Neural cell (in vitro differentiated cells): ENCODE measurements at regions not wholly inside any gene's neighbourhood (a gene's known extent, or its start where the extent isn't known, plus 50 kb on each side); places are given as distances from the start of the nearest gene placed in this dataset.

ENCODE experiments used
- H2AFZ ChIP-seq: fragments of 200-600, 300-800 bp; sonication (generic), shearing (Covaris generic); 2 replicates; pipeline ENCODE4 v1.6.0; 2014; ENCODE audit warnings: low read depth, mild to moderate bottlenecking, antibody characterized with exemption, low read length, moderate library complexity
- H3F3A ChIP-seq: fragments of 200-600 bp; shearing (Covaris generic); 2 replicates; pipeline ENCODE4 v1.6.1; 2016; ENCODE audit warnings: mild to moderate bottlenecking, moderate library complexity, mixed read lengths, antibody characterized with exemption, low read length; ENCODE audit not compliant: insufficient read depth, poor library complexity, severe bottlenecking
- H3K27ac ChIP-seq: fragments of 200-600, 300-800 bp; sonication (generic), shearing (Covaris generic); 2 replicates; pipeline ENCODE4 v1.5.1; 2014; ENCODE audit warnings: mild to moderate bottlenecking, low read length, moderate library complexity
- H3K27me3 ChIP-seq: fragments of 300-800, 200-600 bp; sonication (generic), shearing (Covaris generic); 2 replicates; pipeline ENCODE4 v1.6.0; 2014; ENCODE audit warnings: mild to moderate bottlenecking, low read depth, low read length, moderate library complexity; ENCODE audit not compliant: insufficient read depth
- H3K36me3 ChIP-seq: fragments of 300-800, 200-600 bp; sonication (generic), shearing (Covaris generic); 2 replicates; pipeline ENCODE4 v1.5.1; 2014; ENCODE audit warnings: mild to moderate bottlenecking, antibody characterized with exemption, low read length, moderate library complexity; ENCODE audit not compliant: insufficient read depth
- H3K4me2 ChIP-seq: fragments of 300-800, 200-600 bp; sonication (generic), shearing (Covaris generic); 2 replicates; pipeline ENCODE4 v1.6.0; 2014; ENCODE audit warnings: mild to moderate bottlenecking, low read length
- H3K4me3 ChIP-seq: fragments of 300-800, 200-600 bp; sonication (generic), shearing (Covaris generic); 2 replicates; pipeline ENCODE4 v1.5.1; 2014; ENCODE audit warnings: mild to moderate bottlenecking, low read length, moderate library complexity
- H3K79me2 ChIP-seq: fragments of 200-600 bp; shearing (Covaris generic); replicated peaks from 2 replicates; pipeline ENCODE4 v1.6.0; 2014; ENCODE audit warnings: mild to moderate bottlenecking, low read length, moderate library complexity; ENCODE audit not compliant: insufficient read depth
- H3K9ac ChIP-seq: fragments of 300-800, 200-600 bp; sonication (generic), shearing (Covaris generic); 2 replicates; pipeline ENCODE4 v1.6.1; 2016; ENCODE audit warnings: mild to moderate bottlenecking, low read length, mixed read lengths
- H3K9me2 ChIP-seq: fragments of 200-600 bp; shearing (Covaris generic); 2 replicates; pipeline ENCODE4 v1.6.1; 2016; ENCODE audit warnings: mild to moderate bottlenecking, low read length, mixed read lengths; ENCODE audit not compliant: insufficient read depth
- H3K9me3 ChIP-seq: fragments of 200-600, 300-800 bp; sonication (generic), shearing (Covaris generic); 2 replicates; pipeline ENCODE4 v1.6.1; 2016; ENCODE audit warnings: mild to moderate bottlenecking, mixed run types, low read length, moderate library complexity, mixed read lengths
- H4K20me1 ChIP-seq: fragments of 200-600 bp; shearing (Covaris generic); 2 replicates; pipeline ENCODE4 v1.6.1; 2016; ENCODE audit warnings: mild to moderate bottlenecking, mixed run types; ENCODE audit not compliant: insufficient read depth
- EP300 ChIP-seq: fragments of 450-650 bp; conservative IDR thresholded peaks from 2 replicates; pipeline ENCODE4 v1.6.1; 2014; ENCODE audit warnings: antibody characterized with exemption, mild to moderate bottlenecking, moderate library complexity; ENCODE audit not compliant: poor library complexity, severe bottlenecking
- EZH2 ChIP-seq: fragments of 200-600, 300-800 bp; shearing (Covaris generic), sonication (generic); IDR thresholded peaks from 2 replicates; pipeline ENCODE4 v1.6.1; 2014; ENCODE audit warnings: antibody characterized with exemption, low read length, borderline replicate concordance, mild to moderate bottlenecking; ENCODE audit not compliant: insufficient read depth, poor library complexity, severe bottlenecking
- MXI1 ChIP-seq: fragments of 450-650 bp; conservative IDR thresholded peaks from 2 replicates; pipeline ENCODE4 v1.6.1; 2014; ENCODE audit warnings: antibody characterized with exemption, mild to moderate bottlenecking; ENCODE audit not compliant: poor library complexity, severe bottlenecking
- POLR2AphosphoS5 ChIP-seq: IDR thresholded peaks from 2 replicates; pipeline ENCODE4 v1.6.1; 2012
- RAD21 ChIP-seq: fragments of 450-650 bp; conservative IDR thresholded peaks from 2 replicates; pipeline ENCODE4 v1.6.1; 2014; ENCODE audit warnings: antibody characterized with exemption, mild to moderate bottlenecking, moderate library complexity
- SMC3 ChIP-seq: fragments of 450-650 bp; conservative IDR thresholded peaks from 2 replicates; pipeline ENCODE4 v1.6.1; 2014; ENCODE audit warnings: antibody characterized with exemption, mild to moderate bottlenecking, moderate library complexity; ENCODE audit not compliant: poor library complexity
- TAF1 ChIP-seq: IDR thresholded peaks from 2 replicates; pipeline ENCODE4 v1.6.1; 2012; ENCODE audit warnings: low read depth
- TF ChIP-seq, protein P1 (sequence below): IDR thresholded peaks from 2 replicates; pipeline ENCODE4 v1.6.1; 2012; ENCODE audit warnings: borderline replicate concordance
- TF ChIP-seq, protein P2 (sequence below): fragments of 450-650 bp; IDR thresholded peaks from 2 replicates; pipeline ENCODE4 v1.5.1; 2014; ENCODE audit warnings: antibody characterized with exemption, mild to moderate bottlenecking, moderate library complexity; ENCODE audit not compliant: poor library complexity, severe bottlenecking

DNA sequence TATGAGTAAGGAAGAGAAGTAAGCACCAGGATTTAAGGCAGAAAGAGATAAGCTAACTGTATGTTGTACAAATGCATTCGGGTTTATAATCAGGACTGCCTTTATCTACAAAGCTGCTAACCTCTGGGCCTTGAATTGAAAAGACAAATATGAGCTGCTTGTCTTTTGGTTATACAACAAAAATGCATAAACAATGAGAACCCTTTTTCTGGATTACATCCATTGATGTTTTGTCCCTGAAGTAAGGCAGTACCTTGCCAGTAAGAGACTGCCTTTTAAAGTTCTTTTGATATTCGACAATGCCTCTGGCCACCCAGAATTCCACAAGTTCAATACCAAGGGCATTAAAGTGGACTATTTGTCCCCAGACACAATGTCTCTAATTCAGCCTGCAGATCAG is 280.7 kb downstream of the ZNF621 start:
- no peak overlapping the region for H3K27ac ChIP-seq
- H3K4me3 ChIP-seq, result no peak overlapping the region
- no peaks in the 10 kb centered on the region for H3K9me2 ChIP-seq
- no peak overlapping the region for H2AFZ ChIP-seq
- H3K27me3 ChIP-seq, result no peaks in the 10 kb centered on the region
- H3K9ac ChIP-seq, result no peak overlapping the region
- no peaks in the 10 kb centered on the region for H4K20me1 ChIP-seq
- no peaks in the 10 kb centered on the region for H3K36me3 ChIP-seq
- H3F3A ChIP-seq, result no peaks in the 10 kb centered on the region
- TF ChIP-seq, protein P1, sequence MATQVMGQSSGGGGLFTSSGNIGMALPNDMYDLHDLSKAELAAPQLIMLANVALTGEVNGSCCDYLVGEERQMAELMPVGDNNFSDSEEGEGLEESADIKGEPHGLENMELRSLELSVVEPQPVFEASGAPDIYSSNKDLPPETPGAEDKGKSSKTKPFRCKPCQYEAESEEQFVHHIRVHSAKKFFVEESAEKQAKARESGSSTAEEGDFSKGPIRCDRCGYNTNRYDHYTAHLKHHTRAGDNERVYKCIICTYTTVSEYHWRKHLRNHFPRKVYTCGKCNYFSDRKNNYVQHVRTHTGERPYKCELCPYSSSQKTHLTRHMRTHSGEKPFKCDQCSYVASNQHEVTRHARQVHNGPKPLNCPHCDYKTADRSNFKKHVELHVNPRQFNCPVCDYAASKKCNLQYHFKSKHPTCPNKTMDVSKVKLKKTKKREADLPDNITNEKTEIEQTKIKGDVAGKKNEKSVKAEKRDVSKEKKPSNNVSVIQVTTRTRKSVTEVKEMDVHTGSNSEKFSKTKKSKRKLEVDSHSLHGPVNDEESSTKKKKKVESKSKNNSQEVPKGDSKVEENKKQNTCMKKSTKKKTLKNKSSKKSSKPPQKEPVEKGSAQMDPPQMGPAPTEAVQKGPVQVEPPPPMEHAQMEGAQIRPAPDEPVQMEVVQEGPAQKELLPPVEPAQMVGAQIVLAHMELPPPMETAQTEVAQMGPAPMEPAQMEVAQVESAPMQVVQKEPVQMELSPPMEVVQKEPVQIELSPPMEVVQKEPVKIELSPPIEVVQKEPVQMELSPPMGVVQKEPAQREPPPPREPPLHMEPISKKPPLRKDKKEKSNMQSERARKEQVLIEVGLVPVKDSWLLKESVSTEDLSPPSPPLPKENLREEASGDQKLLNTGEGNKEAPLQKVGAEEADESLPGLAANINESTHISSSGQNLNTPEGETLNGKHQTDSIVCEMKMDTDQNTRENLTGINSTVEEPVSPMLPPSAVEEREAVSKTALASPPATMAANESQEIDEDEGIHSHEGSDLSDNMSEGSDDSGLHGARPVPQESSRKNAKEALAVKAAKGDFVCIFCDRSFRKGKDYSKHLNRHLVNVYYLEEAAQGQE, result no peak
- TF ChIP-seq MXI1 (no peak), POLR2AphosphoS5 (no peak), RAD21 (no peak), TAF1 (no peak), EZH2 (no peak), EP300 (no peak), SMC3 (no peak)
- TF ChIP-seq, protein P2, sequence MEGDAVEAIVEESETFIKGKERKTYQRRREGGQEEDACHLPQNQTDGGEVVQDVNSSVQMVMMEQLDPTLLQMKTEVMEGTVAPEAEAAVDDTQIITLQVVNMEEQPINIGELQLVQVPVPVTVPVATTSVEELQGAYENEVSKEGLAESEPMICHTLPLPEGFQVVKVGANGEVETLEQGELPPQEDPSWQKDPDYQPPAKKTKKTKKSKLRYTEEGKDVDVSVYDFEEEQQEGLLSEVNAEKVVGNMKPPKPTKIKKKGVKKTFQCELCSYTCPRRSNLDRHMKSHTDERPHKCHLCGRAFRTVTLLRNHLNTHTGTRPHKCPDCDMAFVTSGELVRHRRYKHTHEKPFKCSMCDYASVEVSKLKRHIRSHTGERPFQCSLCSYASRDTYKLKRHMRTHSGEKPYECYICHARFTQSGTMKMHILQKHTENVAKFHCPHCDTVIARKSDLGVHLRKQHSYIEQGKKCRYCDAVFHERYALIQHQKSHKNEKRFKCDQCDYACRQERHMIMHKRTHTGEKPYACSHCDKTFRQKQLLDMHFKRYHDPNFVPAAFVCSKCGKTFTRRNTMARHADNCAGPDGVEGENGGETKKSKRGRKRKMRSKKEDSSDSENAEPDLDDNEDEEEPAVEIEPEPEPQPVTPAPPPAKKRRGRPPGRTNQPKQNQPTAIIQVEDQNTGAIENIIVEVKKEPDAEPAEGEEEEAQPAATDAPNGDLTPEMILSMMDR, result no peak
- H3K9me3 ChIP-seq, result peaks cover 3% of the 10 kb centered on the region
- H3K79me2 ChIP-seq, result no peaks in the 10 kb centered on the region
- no peak overlapping the region for H3K4me2 ChIP-seq

GRCh38 chr3:40810813-40811212 is 286.1 kb downstream of the ZNF621 start:
- no peaks in the 10 kb centered on the region for H3K9me2 ChIP-seq
- TF ChIP-seq TAF1, result no peak
- no peak overlapping the region for H3K4me3 ChIP-seq
- no peak overlapping the region for H2AFZ ChIP-seq
- H3K27me3 ChIP-seq, result no peaks in the 10 kb centered on the region
- no peaks in the 10 kb centered on the region for H3K79me2 ChIP-seq
- H3K4me2 ChIP-seq, result no peak overlapping the region
- H4K20me1 ChIP-seq, result no peaks in the 10 kb centered on the region
- H3K36me3 ChIP-seq, result no peaks in the 10 kb centered on the region
- no peaks in the 10 kb centered on the region for H3F3A ChIP-seq
- H3K27ac ChIP-seq, result no peak overlapping the region
- peaks cover 3% of the 10 kb centered on the region for H3K9me3 ChIP-seq
- H3K9ac ChIP-seq, result no peak overlapping the region

DNA sequence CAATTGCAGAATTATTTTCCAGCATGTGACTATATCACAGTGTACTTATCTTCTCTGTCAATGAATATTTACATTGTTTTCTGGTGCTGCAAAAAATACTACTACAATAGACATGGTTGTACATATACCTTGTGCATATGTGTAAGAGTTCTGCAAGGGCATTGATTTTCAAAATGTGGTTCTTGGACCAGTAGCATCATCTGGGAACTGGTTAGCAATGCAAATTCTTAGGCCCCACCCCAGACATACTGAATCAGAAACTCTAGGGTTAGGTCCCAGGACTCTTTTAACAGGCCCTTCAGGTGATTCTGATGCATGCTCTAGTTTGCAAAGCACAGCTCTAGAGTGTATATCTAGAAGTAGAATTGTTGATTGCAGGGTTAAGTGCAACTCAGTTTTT is 292.3 kb downstream of the ZNF621 start:
- H2AFZ ChIP-seq, result no peak overlapping the region
- no peaks in the 10 kb centered on the region for H3F3A ChIP-seq
- TF ChIP-seq EZH2 (no peak), EP300 (no peak), SMC3 (no peak), RAD21 (no peak), TAF1 (no peak), POLR2AphosphoS5 (no peak), MXI1 (no peak)
- TF ChIP-seq, protein P1, result no peak
- TF ChIP-seq, protein P2, result no peak
- H3K27me3 ChIP-seq, result no peaks in the 10 kb centered on the region
- H3K9ac ChIP-seq, result no peak overlapping the region
- H4K20me1 ChIP-seq, result no peaks in the 10 kb centered on the region
- H3K4me2 ChIP-seq, result no peak overlapping the region
- no peak overlapping the region for H3K27ac ChIP-seq
- H3K79me2 ChIP-seq, result no peaks in the 10 kb centered on the region
- no peak overlapping the region for H3K4me3 ChIP-seq
- no peaks in the 10 kb centered on the region for H3K9me3 ChIP-seq
- H3K36me3 ChIP-seq, result no peaks in the 10 kb centered on the region
- H3K9me2 ChIP-seq, result no peaks in the 10 kb centered on the region
